Esophagus (tissue), 2 donors: ENCODE measurements at regions not wholly inside any gene's neighbourhood (a gene's known extent, or its start where the extent isn't known, plus 50 kb on each side); places are given as distances from the start of the nearest gene placed in this dataset.

ENCODE experiments used
- H3K27ac ChIP-seq, 2 donors: one replicate each; pipeline ENCODE4 v1.5.1; 2013; ENCODE audit warnings: low read depth in 2 of 2, mild to moderate bottlenecking in 2 of 2, inconsistent platforms in 1 of 2, low read length in 1 of 2, moderate library complexity in 1 of 2
- H3K27me3 ChIP-seq, 2 donors: one replicate each; pipeline ENCODE4 v1.6.1; 2013; ENCODE audit warnings: low read length in 2 of 2, control low read depth in 1 of 2, mild to moderate bottlenecking in 1 of 2; ENCODE audit not compliant: insufficient read depth in 2 of 2, control insufficient read depth in 1 of 2
- H3K36me3 ChIP-seq, 2 donors: one replicate each; pipeline ENCODE4 v1.6.1; 2013; ENCODE audit warnings: low read length in 1 of 2; ENCODE audit not compliant: control insufficient read depth in 2 of 2, insufficient read depth in 2 of 2
- H3K4me1 ChIP-seq, 2 donors: one replicate each; pipeline ENCODE4 v1.6.1; 2013; ENCODE audit warnings: low read length in 1 of 2; ENCODE audit not compliant: control insufficient read depth in 2 of 2, insufficient read depth in 2 of 2
- H3K4me3 ChIP-seq, 2 donors: one replicate each; pipeline ENCODE4 v1.5.1; 2013; ENCODE audit warnings: low read length in 2 of 2, mild to moderate bottlenecking in 2 of 2, low read depth in 1 of 2, moderate library complexity in 1 of 2
- H3K9me3 ChIP-seq, 2 donors: one replicate each; pipeline ENCODE4 v1.6.1; 2013; ENCODE audit warnings: mild to moderate bottlenecking in 2 of 2, low read depth in 1 of 2, low read length in 1 of 2, moderate library complexity in 1 of 2; ENCODE audit not compliant: control insufficient read depth in 2 of 2, insufficient read depth in 1 of 2
- WGBS, 2 donors: extraction: QIAGEN DNeasy Blood & Tissue Kit; methylation state at CpG; one replicate each; pipeline ENCODE4 v1.1.7; 2013; 5-methylcytosine and 5-hydroxymethylcytosine counted together
- donor health status: healthy with polysubstance abuse.
- donor health status: Bipolar disorder and iron deficiency.

DNA sequence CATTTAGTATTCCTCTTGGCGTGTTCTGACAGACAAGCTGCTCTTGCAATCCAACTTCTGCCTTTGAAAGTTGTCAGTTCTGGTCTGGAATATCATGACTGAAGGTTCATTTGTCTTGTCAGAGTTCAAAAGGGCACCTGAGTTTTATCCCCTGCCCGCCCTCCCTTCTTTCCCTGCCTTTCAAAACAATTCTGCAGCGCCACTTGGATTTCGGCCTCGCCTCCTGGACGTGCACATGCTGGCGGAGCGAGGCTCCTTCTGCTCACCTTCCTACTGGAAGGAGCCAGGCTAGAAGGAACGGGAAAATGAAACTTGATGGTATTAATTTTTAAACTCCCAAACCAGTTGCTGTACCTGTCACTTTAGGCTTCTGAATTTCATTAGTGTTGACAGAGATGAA is 55.7 kb upstream of the HDGFL1 start:
- H3K27me3 ChIP-seq, result no peaks in the 10 kb centered on the region
- H3K4me3 ChIP-seq, result no peak overlapping the region
- no peaks in the 10 kb centered on the region for H3K36me3 ChIP-seq
- H3K27ac ChIP-seq, result no peak overlapping the region
- no peaks in the 10 kb centered on the region for H3K9me3 ChIP-seq
- WGBS, 2 donors, result 63 to 73% methylated on average over 9 of the region's 9 CpGs
- no peaks in the 10 kb centered on the region for H3K4me1 ChIP-seq

GRCh38 chr6:22519237-22519636 is 50.1 kb upstream of the HDGFL1 start:
- WGBS, 2 donors, result 88 to 93% methylated on average over 2 of the region's 2 CpGs
- no peaks in the 10 kb centered on the region for H3K36me3 ChIP-seq
- H3K4me3 ChIP-seq, result no peak overlapping the region
- H3K4me1 ChIP-seq, result no peaks in the 10 kb centered on the region
- H3K27me3 ChIP-seq, result no peaks in the 10 kb centered on the region
- H3K27ac ChIP-seq, result no peak overlapping the region
- no peaks in the 10 kb centered on the region for H3K9me3 ChIP-seq
